Effector CD8-positive, alpha-beta T cell (primary cell): ENCODE measurements at regions not wholly inside any gene's neighbourhood (a gene's known extent, or its start where the extent isn't known, plus 50 kb on each side); places are given as distances from the start of the nearest gene placed in this dataset.

Experiments
- DNase-seq: peaks from one replicate; lab custom pipeline; 2025; lab: John Stamatoyannopoulos, UW

GRCh38 chr2:16278421-16279200 is 338.3 kb downstream of the MYCN start:
- DNase-seq, result no peak

- DNase-seq, result no peak
Observed at GRCh38 chr2:16277117-16277516, 336.8 kb downstream of the MYCN start.

GRCh38 chr2:16275661-16276060 is 335.3 kb downstream of the MYCN start:
- no peak for DNase-seq

- DNase-seq, result no peak
Observed at GRCh38 chr2:16275131-16275530, 334.8 kb downstream of the MYCN start.

GRCh38 chr2:16273111-16273510 is 332.8 kb downstream of the MYCN start:
- no peak for DNase-seq

- DNase-seq, result no peak
Observed at GRCh38 chr2:16272038-16272788, 331.9 kb downstream of the MYCN start.

GRCh38 chr2:16271231-16271896 is 331.0 kb downstream of the MYCN start:
- no peak for DNase-seq

GRCh38 chr2:16270441-16270840 is 330.1 kb downstream of the MYCN start:
- DNase-seq, result no peak

- DNase-seq, result no peak
Observed at GRCh38 chr2:16268301-16269000, 328.1 kb downstream of the MYCN start.

GRCh38 chr2:16266571-16266970 is 326.2 kb downstream of the MYCN start:
- no peak for DNase-seq

GRCh38 chr2:16264931-16265540 is 324.7 kb downstream of the MYCN start:
- no peak for DNase-seq

- no peak for DNase-seq
Observed at GRCh38 chr2:16264491-16264890, 324.1 kb downstream of the MYCN start.

GRCh38 chr2:16263241-16263890 is 323.0 kb downstream of the MYCN start:
- no peak for DNase-seq

- DNase-seq, result no peak
Observed at GRCh38 chr2:16262526-16263178, 322.3 kb downstream of the MYCN start.

GRCh38 chr2:16261791-16262190 is 321.4 kb downstream of the MYCN start:
- DNase-seq, result no peak

GRCh38 chr2:16261071-16261470 is 320.7 kb downstream of the MYCN start:
- DNase-seq, result no peak

- no peak for DNase-seq
Observed at GRCh38 chr2:16260041-16260830, 319.9 kb downstream of the MYCN start.

GRCh38 chr2:16259010-16259409 is 318.7 kb downstream of the MYCN start:
- DNase-seq, result no peak

- no peak for DNase-seq
Observed at GRCh38 chr2:16258350-16258749, 318.0 kb downstream of the MYCN start.
